HCEC 1CT (cell line): ENCODE measurements at regions not wholly inside any gene's neighbourhood (a gene's known extent, or its start where the extent isn't known, plus 50 kb on each side); places are given as distances from the start of the nearest gene placed in this dataset.
"Not testable (repeated sequence)": the region's sequence is repeated elsewhere in the genome, so short reads cannot be mapped to it uniquely, and the experiment has no call there.

Experiments
- DNase-seq: peaks from one replicate; pipeline ENCODE4 v3.0.0-alpha.2; 2017

- DNase-seq, result no peak
Measured at GRCh38 chr5:162638849-162639248, 571.3 kb downstream of the GABRG2 start.

DNA sequence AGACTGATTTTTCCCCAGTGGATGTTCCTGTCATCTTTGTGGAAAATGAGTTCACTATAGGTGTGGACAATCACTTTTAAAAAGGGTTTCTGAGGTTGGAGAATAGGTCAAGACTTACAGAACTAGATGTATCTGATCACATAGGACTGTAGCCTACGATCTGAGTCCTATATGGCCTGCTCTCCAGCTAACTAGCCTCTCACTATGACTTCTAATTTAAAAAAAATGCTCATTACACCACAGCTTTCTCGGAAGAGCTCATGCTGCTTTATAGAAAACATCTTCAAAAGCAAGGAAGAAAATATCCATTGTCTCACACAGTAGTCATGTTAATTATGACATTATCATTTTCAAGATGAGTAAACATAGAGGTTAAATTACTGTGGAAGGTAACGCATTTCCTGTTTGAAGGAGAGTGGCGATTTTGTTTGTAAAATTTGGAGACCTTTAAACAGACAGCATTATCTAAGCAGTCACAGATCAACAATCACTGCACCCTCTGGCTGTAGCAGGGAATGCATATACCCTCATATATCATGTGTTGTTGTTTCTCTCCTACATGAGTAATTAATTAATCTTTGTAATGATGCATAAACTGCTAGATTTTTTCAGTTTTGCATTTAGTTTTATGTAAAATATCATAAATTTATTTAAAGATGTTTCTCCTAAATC, 573.7 kb downstream of the GABRG2 start:
- DNase-seq, result no peak

GRCh38 chr5:162654661-162655405, 587.3 kb downstream of the GABRG2 start:
- DNase-seq, result no peak

DNA sequence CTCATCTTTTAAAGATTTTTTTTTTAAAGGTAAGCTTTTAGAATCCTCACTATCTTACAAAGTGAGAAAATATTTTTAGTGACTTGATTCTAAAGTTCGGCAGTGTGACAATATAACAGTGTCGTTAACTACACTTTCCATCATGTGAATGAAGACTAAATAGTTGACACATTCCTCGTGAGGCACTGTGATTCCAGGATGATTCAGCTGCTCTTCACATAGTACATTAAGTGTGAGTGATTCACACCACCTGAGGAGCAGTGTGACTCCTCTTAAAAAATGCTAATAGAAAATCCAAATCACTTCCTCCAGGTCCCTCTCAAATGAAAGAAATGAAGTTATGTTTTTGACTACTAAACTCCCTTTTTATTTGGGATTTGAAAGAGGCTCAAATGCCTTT, 589.5 kb downstream of the GABRG2 start:
- no peak for DNase-seq

- DNase-seq, result no peak
Measured at GRCh38 chr5:162664846-162665245, 597.3 kb downstream of the GABRG2 start.

DNA sequence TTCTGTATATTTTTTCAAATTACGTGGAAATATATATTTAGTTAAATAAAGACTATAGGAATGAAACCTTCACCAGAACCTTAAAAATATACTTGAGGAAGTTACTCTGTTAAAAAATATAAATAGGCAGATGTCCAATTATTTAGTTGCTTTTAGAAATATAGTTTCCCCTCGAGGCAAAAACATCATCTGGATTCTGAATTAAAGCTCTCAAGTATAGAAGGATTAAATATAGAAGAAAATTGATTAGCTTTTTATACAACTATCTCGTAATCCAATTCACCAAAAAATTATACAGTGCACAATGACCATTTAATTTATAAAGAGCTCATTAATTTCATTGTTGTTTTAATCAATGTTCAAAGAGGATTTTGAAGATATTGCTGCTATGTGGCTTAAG, 601.4 kb downstream of the GABRG2 start:
- no peak for DNase-seq

DNA sequence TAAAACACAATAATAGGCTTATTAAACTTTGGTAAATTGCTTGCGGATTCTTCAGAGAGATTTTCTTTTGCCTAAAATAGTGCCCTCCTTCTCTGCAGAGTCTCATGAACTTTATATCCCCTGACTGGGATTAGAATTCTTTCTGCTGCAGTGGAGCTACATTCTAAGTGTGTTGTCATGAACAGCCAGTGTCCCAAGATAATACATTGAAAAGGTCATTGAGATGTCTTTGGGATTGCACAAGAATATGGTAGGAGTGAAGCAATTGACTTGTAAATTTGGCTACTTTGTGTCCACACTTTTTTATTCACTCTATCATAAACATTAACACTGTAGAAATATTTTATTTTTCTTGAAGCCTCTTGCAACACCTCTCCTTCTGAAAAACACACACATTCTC, 604.5 kb downstream of the GABRG2 start:
- no peak for DNase-seq

DNA sequence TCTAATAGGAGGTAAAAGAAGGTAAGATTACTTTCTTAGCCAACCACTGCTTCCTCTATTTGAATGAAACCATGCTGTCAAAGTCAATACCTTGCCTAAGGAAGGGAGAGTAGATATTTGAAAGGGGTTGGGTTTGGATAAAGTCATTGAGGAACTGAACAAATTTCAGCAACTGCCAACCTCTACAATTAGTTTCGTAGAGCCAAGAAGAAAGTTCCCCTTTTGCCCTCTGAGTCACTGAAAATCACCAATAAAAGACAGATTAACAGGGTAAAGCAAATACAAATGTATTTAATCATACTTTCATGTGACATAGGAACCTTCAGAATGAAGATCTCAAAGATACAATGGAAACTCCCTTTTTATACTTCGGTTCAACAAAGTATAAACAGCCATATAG, 615.7 kb downstream of the GABRG2 start:
- no peak for DNase-seq

DNA sequence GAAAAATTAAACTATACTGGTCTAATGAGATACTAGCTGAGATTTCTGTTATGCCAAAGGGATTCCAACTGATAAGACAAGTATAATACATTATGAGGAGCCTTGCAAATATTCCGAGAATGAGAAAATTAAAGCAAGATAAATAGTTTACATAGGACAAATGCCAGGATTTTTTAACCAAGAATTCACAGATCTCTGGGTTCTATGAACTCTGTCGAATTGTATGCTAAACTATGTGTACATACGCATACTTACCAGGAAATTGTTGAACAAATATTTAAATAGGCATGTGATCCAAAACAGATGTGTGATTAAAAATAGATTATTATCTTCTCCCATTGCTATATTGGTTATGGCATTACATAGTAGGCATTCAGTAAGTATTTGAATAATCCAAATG, 616.6 kb downstream of the GABRG2 start:
- DNase-seq, result no peak

DNA sequence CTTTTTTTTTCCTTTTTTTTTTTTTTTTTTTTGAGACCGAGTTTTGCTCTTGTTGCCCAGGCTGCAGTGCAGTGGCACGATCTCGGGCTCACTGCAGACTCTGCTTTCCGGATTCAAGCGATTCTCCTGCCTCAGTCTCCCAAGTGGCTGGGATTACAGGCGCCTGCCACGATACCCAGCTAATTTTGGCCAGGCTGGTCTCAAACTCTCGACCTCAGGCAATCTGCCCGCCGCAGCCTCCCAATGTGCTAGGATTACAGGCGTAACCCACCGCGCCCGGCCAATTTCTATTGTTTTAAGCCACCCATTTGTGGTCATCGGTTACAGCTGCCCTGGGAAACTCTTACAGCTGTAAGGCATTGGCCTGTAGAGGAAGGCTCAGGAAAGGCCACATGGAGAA, 617.7 kb downstream of the GABRG2 start:
- DNase-seq, result no peak

DNA sequence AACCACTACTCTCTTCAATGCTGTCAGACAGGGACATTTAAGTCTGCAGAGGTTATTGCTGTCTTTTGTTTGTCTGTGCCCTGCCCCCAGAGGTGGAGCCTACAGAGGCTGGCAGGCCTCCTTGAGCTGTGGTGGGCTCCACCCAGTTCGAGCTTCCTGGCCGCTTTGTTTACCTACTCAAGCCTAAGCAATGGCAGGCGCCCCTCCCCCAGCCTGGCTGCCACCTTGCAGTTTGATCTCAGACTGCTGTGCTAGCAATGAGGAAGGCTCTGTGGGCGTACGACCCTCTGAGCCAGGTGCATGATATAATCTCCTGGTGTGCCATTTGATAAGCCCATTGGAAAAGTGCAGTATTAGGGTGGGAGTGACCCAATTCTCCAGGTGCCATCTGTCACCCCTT, 628.7 kb downstream of the GABRG2 start:
- not testable (repeated sequence) for DNase-seq

DNA sequence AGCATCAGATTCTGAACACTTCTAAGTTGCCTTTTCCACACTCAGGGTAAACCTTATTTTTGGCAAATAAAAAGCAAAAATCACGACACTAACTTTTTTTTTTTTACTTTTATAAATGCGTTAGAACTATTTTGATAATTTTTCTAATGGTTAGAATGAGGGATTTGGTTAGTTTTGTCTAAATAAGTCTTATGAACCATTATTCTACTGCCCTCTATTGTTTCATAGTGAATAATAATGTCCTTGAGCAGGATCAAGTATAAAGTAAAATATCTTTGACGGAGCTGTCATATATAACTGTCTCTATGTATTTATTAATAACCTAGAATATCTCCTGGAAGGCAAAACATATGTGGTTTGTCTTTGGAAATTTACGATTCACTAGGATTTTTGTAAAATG, 631.8 kb downstream of the GABRG2 start:
- no peak for DNase-seq

GRCh38 chr5:162703914-162704313, 636.3 kb downstream of the GABRG2 start:
- no peak for DNase-seq

- no peak for DNase-seq
Measured at GRCh38 chr5:162711244-162711643, 643.7 kb downstream of the GABRG2 start.

- DNase-seq, result no peak
Measured at GRCh38 chr5:162719720-162720119, 652.1 kb downstream of the GABRG2 start.

GRCh38 chr5:162721125-162721524, 653.6 kb downstream of the GABRG2 start:
- no peak for DNase-seq

DNA sequence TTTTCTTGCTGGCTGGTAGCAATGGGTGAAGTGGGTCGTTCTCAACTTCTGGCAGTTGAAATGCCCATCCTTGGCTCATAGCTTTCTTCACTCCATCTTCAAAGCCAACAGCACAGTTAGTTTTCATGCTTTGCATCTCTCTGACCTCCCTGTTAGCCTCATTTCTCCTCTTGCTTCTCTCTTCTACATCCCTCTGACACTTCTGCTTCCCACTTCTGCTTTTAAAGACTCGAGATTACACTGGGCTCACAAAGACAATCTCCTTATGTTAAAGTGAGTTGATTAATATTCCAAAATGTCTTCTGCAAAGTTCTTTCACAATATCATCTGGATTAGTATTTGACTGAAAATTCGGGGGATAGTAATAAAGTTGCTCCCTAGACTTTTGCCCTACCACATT, 684.8 kb upstream of the CCNG1 start:
- no peak for DNase-seq

DNA sequence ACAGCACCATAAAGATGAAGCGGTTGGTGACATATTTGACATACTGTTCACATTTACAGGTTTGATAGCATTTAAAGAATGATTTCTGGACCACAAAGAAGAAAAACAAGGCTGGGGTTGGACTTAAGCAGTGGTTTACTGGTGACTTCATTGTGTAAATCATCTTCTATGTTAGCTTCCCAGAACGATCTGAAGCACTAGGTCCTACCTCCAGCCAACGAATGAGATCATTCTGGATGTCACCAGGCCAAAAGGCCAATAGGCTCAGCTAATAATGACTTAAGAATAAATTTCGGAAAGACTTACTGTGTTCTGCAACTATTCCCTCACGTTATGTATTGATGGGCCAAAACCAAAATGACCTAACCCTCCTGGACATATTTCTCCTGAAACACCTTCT, 675.3 kb upstream of the CCNG1 start:
- no peak for DNase-seq

- no peak for DNase-seq
Measured at GRCh38 chr5:162769019-162769418, 668.4 kb upstream of the CCNG1 start.

GRCh38 chr5:162785673-162786072, 651.7 kb upstream of the CCNG1 start:
- DNase-seq, result no peak

DNA sequence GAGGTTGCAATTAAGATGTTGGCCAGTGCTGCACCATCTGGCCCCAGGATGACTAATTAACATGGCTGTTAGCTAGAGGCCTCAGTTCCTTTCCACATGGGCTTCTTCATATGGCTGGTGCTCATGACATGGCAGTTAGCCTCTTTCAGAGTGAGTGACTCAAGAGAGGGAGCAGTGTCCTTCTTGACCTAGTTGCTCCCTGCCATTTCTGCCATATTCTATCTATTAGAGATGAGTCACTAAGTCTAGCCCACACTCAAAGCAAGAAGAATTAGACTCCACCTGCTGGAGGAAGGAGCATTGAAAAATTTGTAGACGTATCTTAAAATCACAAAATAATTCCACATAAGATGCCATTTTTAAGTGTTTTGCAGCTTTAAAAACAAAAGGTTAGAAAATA, 651.2 kb upstream of the CCNG1 start:
- no peak for DNase-seq

GRCh38 chr5:162796507-162796906, 640.9 kb upstream of the CCNG1 start:
- no peak for DNase-seq

- no peak for DNase-seq
Measured at GRCh38 chr5:162800301-162800700, 637.1 kb upstream of the CCNG1 start.

- no peak for DNase-seq
Measured at GRCh38 chr5:162801235-162801634, 636.2 kb upstream of the CCNG1 start.

DNA sequence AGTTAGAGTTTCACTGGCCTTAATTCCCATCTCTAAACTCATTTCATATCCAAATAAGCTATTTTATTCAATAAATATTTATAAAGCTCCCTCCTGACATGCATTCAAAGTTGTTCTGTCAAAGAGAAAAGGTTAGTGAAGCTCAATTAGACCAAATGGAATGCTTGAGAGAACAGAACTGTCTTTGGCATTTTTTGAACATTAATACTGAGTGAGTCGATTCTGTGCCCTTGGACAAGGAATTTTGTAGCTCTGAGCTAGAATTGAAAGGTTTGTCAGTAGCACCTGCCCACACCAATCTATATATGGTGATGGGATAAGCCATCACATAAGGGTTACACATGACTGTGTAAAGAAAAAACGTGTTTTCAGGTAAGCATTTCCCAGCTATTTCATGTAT, 631.2 kb upstream of the CCNG1 start:
- no peak for DNase-seq
